A673 (cell line): ENCODE measurements at regions not wholly inside any gene's neighbourhood (a gene's known extent, or its start where the extent isn't known, plus 50 kb on each side); places are given as distances from the start of the nearest gene placed in this dataset.

ENCODE experiments used
- BruUV-seq: library from RNA; stranded (reverse); fragments of 400-500 nt; replicated peaks from 2 replicates; lab custom pipeline; 2021; lab: Mats Ljungman, UMichigan
- CTCF ChIA-PET: fragments of 300-600 bp; sonication (Branson Sonifier 250); formaldehyde crosslinking; loops from one replicate; lab custom pipeline; 2022; ENCODE audit warnings: antibody characterized with exemption; lab: Charles Lee
- POLR2A ChIA-PET: fragments of 300-600 bp; sonication (Branson Sonifier 250); formaldehyde crosslinking; loops from one replicate; lab custom pipeline; 2022; ENCODE audit warnings: antibody characterized with exemption; ENCODE audit not compliant: low non-redundant PET; lab: Charles Lee
- DNase-seq: peaks from one replicate; pipeline ENCODE4 v3.0.0-alpha.2; 2015; ENCODE audit warnings: low spot score
- H3K27ac ChIP-seq: fragments of 200-600 bp; sonication (generic); 2 replicates; pipeline ENCODE4 v1.5.1; 2016; ENCODE audit warnings: mixed run types, low read depth, mild to moderate bottlenecking, mixed read lengths, antibody characterized with exemption, low read length; ENCODE audit not compliant: poor library complexity, severe bottlenecking
- H3K27me3 ChIP-seq: fragments of 200-600 bp; sonication (generic); replicated peaks from 2 replicates; pipeline ENCODE4 v1.6.1; 2017; ENCODE audit warnings: mixed run types, low read depth, mild to moderate bottlenecking, mixed read lengths, antibody characterized with exemption, low read length; ENCODE audit not compliant: insufficient read depth, poor library complexity
- H3K36me3 ChIP-seq: fragments of 200-600 bp; sonication (generic); 2 replicates; pipeline ENCODE4 v1.6.1; 2016; ENCODE audit warnings: mixed run types, mild to moderate bottlenecking, mixed read lengths, antibody characterized with exemption, low read length; ENCODE audit not compliant: insufficient read depth, poor library complexity, severe bottlenecking
- H3K4me1 ChIP-seq: fragments of 200-600 bp; sonication (generic); 2 replicates; pipeline ENCODE4 v1.6.1; 2017; ENCODE audit warnings: mixed run types, mild to moderate bottlenecking, mixed read lengths, antibody characterized with exemption, low read length; ENCODE audit not compliant: insufficient read depth, poor library complexity, severe bottlenecking
- H3K4me3 ChIP-seq: fragments of 200-600 bp; sonication (generic); 2 replicates; pipeline ENCODE4 v1.5.1; 2016; ENCODE audit warnings: low read depth, mixed run types, mild to moderate bottlenecking, mixed read lengths, low read length; ENCODE audit not compliant: poor library complexity, severe bottlenecking
- H3K9me3 ChIP-seq: fragments of 200-600 bp; sonication (generic); 2 replicates; pipeline ENCODE4 v1.6.1; 2016; ENCODE audit warnings: mixed run types, low read depth, mild to moderate bottlenecking, mixed read lengths, antibody characterized with exemption, low read length; ENCODE audit not compliant: poor library complexity, severe bottlenecking
- CTCF ChIP-seq: fragments of 300-800, 200-600 bp; sonication (generic); conservative IDR thresholded peaks from 2 replicates; pipeline ENCODE4 v1.5.1; 2017; ENCODE audit warnings: low read depth, mild to moderate bottlenecking, antibody characterized with exemption, low read length, moderate library complexity, mixed read lengths
- EZH2 ChIP-seq: fragments of 200-600 bp; sonication (generic); IDR thresholded peaks from 2 replicates; pipeline ENCODE4 v1.6.1; 2017; ENCODE audit warnings: borderline replicate concordance, low read depth, mild to moderate bottlenecking, mixed read lengths, antibody characterized with exemption, low read length; ENCODE audit not compliant: poor library complexity, severe bottlenecking
- intact Hi-C: fragments of 100-400 bp; cut with micrococcal nuclease; formaldehyde crosslinking; loops from one replicate; pipeline ENCODE4 v1.10.0; 2022; ENCODE audit not compliant: unreplicated experiment

GRCh38 chr12:98402671-98403070 lies 112.7 kb upstream of the TMPO start:
- H3K27ac ChIP-seq = no peak overlapping the region
- TF ChIP-seq CTCF = no peak
- TF ChIP-seq EZH2 = no peak
- no peaks in the 10 kb centered on the region for H3K27me3 ChIP-seq
- no peak for DNase-seq
- no peaks in the 10 kb centered on the region for H3K36me3 ChIP-seq
- no TSS peak for BruUV-seq
- peaks cover 38% of the 10 kb centered on the region for H3K4me1 ChIP-seq
- POLR2A ChIA-PET = no interaction called here
- H3K9me3 ChIP-seq = peaks cover 7% of the 10 kb centered on the region
- CTCF ChIA-PET = interaction anchor here (0.7 kb wide), 1 partner anchor 189 kb away, joined by 3 read pairs; no protein-coding TSS in a partner anchor
- intact Hi-C loops = no loop called here
- no peak overlapping the region for H3K4me3 ChIP-seq

- H3K27me3 ChIP-seq = no peaks in the 10 kb centered on the region
- POLR2A ChIA-PET = interaction anchor here (0.5 kb wide), 1 partner anchor 1670 kb away, joined by 4 read pairs; no protein-coding TSS in a partner anchor
- no peaks in the 10 kb centered on the region for H3K36me3 ChIP-seq
- intact Hi-C loops = no loop called here
- TF ChIP-seq EZH2 (no peak), CTCF (no peak)
- no TSS peak for BruUV-seq
- H3K4me3 ChIP-seq = no peak overlapping the region
- CTCF ChIA-PET = no interaction called here
- DNase-seq = no peak
- H3K27ac ChIP-seq = no peak overlapping the region
- H3K9me3 ChIP-seq = peaks cover 11% of the 10 kb centered on the region
- H3K4me1 ChIP-seq = peaks cover 38% of the 10 kb centered on the region
Measured at GRCh38 chr12:98403385-98403784, 112.0 kb upstream of the TMPO start.

- DNase-seq = no peak
- peaks cover 11% of the 10 kb centered on the region for H3K9me3 ChIP-seq
- intact Hi-C loops = no loop called here
- no peaks in the 10 kb centered on the region for H3K36me3 ChIP-seq
- peaks cover 34% of the 10 kb centered on the region for H3K4me1 ChIP-seq
- H3K27me3 ChIP-seq = no peaks in the 10 kb centered on the region
- H3K27ac ChIP-seq = no peak overlapping the region
- H3K4me3 ChIP-seq = no peak overlapping the region
- ChIA-PET CTCF (no interaction called here), POLR2A (interaction anchor here (0.5 kb wide), 1 partner anchor 1671 kb away, joined by 4 read pairs; no protein-coding TSS in a partner anchor)
- no TSS peak for BruUV-seq
- TF ChIP-seq CTCF (no peak), EZH2 (no peak)
Measured at GRCh38 chr12:98403936-98404335, 111.5 kb upstream of the TMPO start.
